Vagina (tissue), 2 donors: ENCODE measurements at regions not wholly inside any gene's neighbourhood (a gene's known extent, or its start where the extent isn't known, plus 50 kb on each side); places are given as distances from the start of the nearest gene placed in this dataset.

ENCODE experiments used
- DNase-seq, 2 donors: peaks; one replicate each; pipeline ENCODE4 v3.0.0-alpha.2; 2017; ENCODE audit errors: extremely low spot score in 2 of 2
- H3K27ac ChIP-seq: fragments of 200-600 bp; sonication (generic); one replicate; pipeline ENCODE4 v1.5.1; 2019
- H3K27me3 ChIP-seq: fragments of 200-600 bp; sonication (generic); one replicate; pipeline ENCODE4 v1.5.1; 2019
- H3K36me3 ChIP-seq, 2 donors: fragments of 200-600 bp; sonication (generic); one replicate each; pipeline ENCODE4 v1.5.1; 2017 to 2019
- H3K4me1 ChIP-seq: fragments of 200-600 bp; sonication (generic); one replicate; pipeline ENCODE4 v1.5.1; 2019
- H3K4me3 ChIP-seq, 2 donors: fragments of 200-600 bp; sonication (generic); 1 replicate in 1 of 2; 2 replicates in 1 of 2; pipeline ENCODE4 v1.5.1; 2016 to 2019
- H3K9me3 ChIP-seq: fragments of 200-600 bp; sonication (generic); one replicate; pipeline ENCODE4 v1.5.1; 2019
- POLR2A ChIP-seq, 2 donors: fragments of 450-650 bp; IDR thresholded peaks; one replicate each; pipeline ENCODE4 v1.6.1; 2017; ENCODE audit warnings: antibody characterized with exemption in 2 of 2, mild to moderate bottlenecking in 2 of 2, moderate library complexity in 2 of 2
- POLR2AphosphoS5 ChIP-seq, 2 donors: sonication (generic); formaldehyde crosslinking; IDR thresholded peaks; one replicate each; pipeline ENCODE4 v1.9.0; 2017; ENCODE audit warnings: antibody characterized with exemption in 2 of 2, mild to moderate bottlenecking in 2 of 2, low read depth in 1 of 2; ENCODE audit not compliant: insufficient read depth in 1 of 2
- intact Hi-C: fragments of 100-400 bp; cut with DNase I; formaldehyde crosslinking; loops from one replicate; pipeline ENCODE4 v1.15.1; 2023
- TF ChIP-seq, protein P1 (sequence below), 3 experiments: fragments of 450-650 bp in 2 of 3; fragments of 200-600 bp in 1 of 3; sonication (generic) in 1 of 3; IDR thresholded peaks; one replicate each; pipeline ENCODE4 v1.5.1; 2017 to 2019; ENCODE audit warnings: antibody characterized with exemption in 3 of 3, mild to moderate bottlenecking in 2 of 3, moderate library complexity in 2 of 3

DNA sequence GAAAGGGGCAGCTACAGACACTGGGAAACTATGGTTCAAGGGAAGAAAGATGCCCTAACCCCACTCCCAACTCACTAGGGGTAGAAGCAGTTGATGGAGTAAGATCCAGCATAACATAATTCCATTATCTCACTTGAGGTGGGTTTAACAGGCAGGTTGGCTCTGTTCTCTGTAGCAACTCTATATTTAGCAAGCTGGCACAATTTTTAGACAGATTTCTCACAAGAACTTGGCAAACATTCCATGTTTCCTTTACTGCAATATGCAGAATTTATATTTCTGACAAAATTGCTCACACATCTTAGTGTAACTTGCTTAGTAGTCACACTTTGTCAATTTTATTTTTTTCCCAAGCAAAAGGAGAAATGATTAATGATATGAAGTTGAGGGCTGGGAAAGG is 475.4 kb downstream of the RMST start:
- Histone ChIP-seq H3K27ac (no peak overlapping the region), H3K36me3 (no peaks in the 10 kb centered on the region), H3K9me3 (no peaks in the 10 kb centered on the region), H3K27me3 (no peaks in the 10 kb centered on the region), H3K4me1 (no peaks in the 10 kb centered on the region), H3K4me3 (no peak overlapping the region)
- intact Hi-C loops = no loop called here
- TF ChIP-seq POLR2AphosphoS5 (IDR thresholded peaks at IDR 0.05; ENCODE audit: insufficient read depth in 1 of 2, low read depth in 1 of 2) (no peak), POLR2A (IDR thresholded peaks at IDR 0.05) (no peak)
- TF ChIP-seq, protein P1, sequence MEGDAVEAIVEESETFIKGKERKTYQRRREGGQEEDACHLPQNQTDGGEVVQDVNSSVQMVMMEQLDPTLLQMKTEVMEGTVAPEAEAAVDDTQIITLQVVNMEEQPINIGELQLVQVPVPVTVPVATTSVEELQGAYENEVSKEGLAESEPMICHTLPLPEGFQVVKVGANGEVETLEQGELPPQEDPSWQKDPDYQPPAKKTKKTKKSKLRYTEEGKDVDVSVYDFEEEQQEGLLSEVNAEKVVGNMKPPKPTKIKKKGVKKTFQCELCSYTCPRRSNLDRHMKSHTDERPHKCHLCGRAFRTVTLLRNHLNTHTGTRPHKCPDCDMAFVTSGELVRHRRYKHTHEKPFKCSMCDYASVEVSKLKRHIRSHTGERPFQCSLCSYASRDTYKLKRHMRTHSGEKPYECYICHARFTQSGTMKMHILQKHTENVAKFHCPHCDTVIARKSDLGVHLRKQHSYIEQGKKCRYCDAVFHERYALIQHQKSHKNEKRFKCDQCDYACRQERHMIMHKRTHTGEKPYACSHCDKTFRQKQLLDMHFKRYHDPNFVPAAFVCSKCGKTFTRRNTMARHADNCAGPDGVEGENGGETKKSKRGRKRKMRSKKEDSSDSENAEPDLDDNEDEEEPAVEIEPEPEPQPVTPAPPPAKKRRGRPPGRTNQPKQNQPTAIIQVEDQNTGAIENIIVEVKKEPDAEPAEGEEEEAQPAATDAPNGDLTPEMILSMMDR (IDR thresholded peaks at IDR 0.05) = no peak
- DNase-seq = no peak

DNA sequence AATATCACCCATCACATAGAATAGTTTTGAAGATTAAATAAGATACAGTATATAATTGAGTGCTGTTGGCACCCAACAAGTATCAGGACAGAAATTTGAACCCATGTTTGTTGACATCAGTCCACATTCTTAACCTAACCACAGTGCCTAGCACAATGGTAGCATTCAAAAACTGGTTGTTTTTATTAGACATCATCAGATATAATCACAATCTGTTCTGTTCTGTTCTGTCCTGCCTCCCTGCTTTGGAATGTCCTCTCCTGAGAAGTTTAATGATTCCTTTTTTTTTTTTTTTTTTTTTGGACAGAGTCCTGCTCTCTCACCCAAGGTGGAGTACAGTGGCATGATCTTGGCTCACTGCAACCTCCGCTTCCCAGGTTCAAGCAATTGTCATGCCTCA is 476.6 kb downstream of the RMST start:
- no peak for TF ChIP-seq POLR2AphosphoS5 (IDR thresholded peaks at IDR 0.05; ENCODE audit: insufficient read depth in 1 of 2, low read depth in 1 of 2)
- no peak for TF ChIP-seq POLR2A (IDR thresholded peaks at IDR 0.05)
- TF ChIP-seq, protein P1 (IDR thresholded peaks at IDR 0.05) = no peak
- no peak for DNase-seq
- no peaks in the 10 kb centered on the region for H3K36me3 ChIP-seq
- no peak overlapping the region for H3K4me3 ChIP-seq
- H3K27me3 ChIP-seq = no peaks in the 10 kb centered on the region
- intact Hi-C loops = no loop called here
- H3K4me1 ChIP-seq = no peaks in the 10 kb centered on the region
- H3K27ac ChIP-seq = no peak overlapping the region
- no peaks in the 10 kb centered on the region for H3K9me3 ChIP-seq

DNA sequence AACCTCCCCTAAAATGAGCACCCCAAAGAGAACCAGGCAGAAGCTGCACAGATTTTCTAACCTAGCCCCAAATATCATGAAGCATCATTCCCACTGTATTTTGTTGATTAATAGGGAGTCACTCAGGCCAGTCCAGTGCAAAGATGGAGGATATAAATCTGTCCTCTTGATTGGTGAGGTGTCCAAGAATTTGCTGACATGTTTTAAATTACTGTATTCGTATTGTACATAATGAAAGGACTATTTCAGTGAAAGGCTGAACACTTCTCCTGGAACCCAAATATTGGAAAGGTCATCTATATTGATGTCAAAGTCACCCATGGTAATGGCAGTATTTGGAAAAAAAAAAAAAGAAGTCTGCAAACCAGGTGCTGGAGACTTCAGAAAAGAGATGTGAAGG is 477.5 kb downstream of the RMST start:
- no peaks in the 10 kb centered on the region for H3K36me3 ChIP-seq
- intact Hi-C loops = no loop called here
- no peak overlapping the region for H3K27ac ChIP-seq
- H3K4me1 ChIP-seq = no peaks in the 10 kb centered on the region
- no peaks in the 10 kb centered on the region for H3K27me3 ChIP-seq
- no peak overlapping the region for H3K4me3 ChIP-seq
- DNase-seq = no peak
- H3K9me3 ChIP-seq = no peaks in the 10 kb centered on the region
- TF ChIP-seq POLR2A (IDR thresholded peaks at IDR 0.05) = no peak
- TF ChIP-seq, protein P1 (IDR thresholded peaks at IDR 0.05) = no peak
- no peak for TF ChIP-seq POLR2AphosphoS5 (IDR thresholded peaks at IDR 0.05; ENCODE audit: insufficient read depth in 1 of 2, low read depth in 1 of 2)

DNA sequence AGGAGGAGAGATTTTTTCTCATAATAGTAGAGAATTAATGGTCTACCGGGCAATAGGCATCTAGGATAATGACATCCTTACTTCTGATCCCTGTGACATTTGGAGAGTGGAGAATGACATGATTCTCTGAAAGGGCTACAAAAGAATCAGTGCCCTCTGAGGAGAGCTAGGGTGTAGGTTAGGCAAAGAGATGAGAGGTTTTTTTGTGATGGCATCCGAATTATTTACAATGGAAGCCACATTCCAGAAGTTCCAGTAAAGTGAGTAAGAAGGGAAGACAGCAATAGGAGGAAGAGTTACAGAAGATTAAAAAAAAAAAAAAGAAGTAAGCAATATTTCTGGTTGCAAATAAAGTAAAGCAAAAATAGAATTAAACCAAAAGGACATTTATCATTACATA is 478.0 kb downstream of the RMST start:
- Histone ChIP-seq H3K27me3 (no peaks in the 10 kb centered on the region), H3K4me3 (no peak overlapping the region), H3K9me3 (no peaks in the 10 kb centered on the region), H3K36me3 (no peaks in the 10 kb centered on the region), H3K27ac (no peak overlapping the region), H3K4me1 (no peaks in the 10 kb centered on the region)
- TF ChIP-seq, protein P1 (IDR thresholded peaks at IDR 0.05) = no peak
- TF ChIP-seq POLR2A (IDR thresholded peaks at IDR 0.05) = no peak
- no peak for TF ChIP-seq POLR2AphosphoS5 (IDR thresholded peaks at IDR 0.05; ENCODE audit: insufficient read depth in 1 of 2, low read depth in 1 of 2)
- DNase-seq = no peak
- intact Hi-C loops = no loop called here

DNA sequence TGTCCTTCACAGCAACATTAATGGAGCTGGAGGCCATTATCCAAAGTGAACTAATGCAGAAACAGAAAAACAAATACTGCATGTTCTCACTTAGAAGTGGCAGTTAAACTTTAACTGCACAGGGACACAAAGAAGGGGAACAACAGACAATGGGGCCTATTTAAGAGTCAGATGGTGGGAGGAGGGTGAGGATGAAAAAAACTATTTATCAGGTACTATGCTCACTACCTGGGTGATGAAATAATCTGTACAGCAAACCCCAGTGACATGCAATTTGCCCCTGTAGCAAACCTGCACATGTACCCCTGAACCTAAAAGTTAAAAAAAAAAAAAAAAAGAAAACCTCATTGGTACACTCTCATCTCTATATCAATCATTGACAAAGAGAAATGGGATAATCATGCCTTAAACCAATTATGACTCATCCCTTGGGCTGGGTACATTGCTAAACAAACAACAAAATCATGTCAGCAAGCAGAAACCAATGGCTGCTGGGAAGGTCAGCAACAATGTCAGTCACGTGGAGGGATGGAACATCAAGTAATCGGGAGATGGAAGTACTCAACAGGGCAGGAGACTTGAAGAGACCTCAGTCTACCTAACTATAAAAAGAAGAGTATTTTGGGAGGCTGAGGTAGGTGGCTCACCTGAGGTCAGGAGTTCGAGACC is 479.2 kb downstream of the RMST start:
- intact Hi-C loops = no loop called here
- H3K9me3 ChIP-seq = no peaks in the 10 kb centered on the region
- no peak for TF ChIP-seq POLR2AphosphoS5 (IDR thresholded peaks at IDR 0.05; ENCODE audit: insufficient read depth in 1 of 2, low read depth in 1 of 2)
- TF ChIP-seq POLR2A (IDR thresholded peaks at IDR 0.05) = no peak
- TF ChIP-seq, protein P1 (IDR thresholded peaks at IDR 0.05) = no peak
- H3K36me3 ChIP-seq = no peaks in the 10 kb centered on the region
- H3K4me3 ChIP-seq = no peak overlapping the region
- H3K27ac ChIP-seq = no peak overlapping the region
- no peaks in the 10 kb centered on the region for H3K27me3 ChIP-seq
- no peaks in the 10 kb centered on the region for H3K4me1 ChIP-seq
- no peak for DNase-seq
